A172 (cell line): ENCODE measurements at regions not wholly inside any gene's neighbourhood (a gene's known extent, or its start where the extent isn't known, plus 50 kb on each side); places are given as distances from the start of the nearest gene placed in this dataset.
"Not testable (repeated sequence)": the region's sequence is repeated elsewhere in the genome, so short reads cannot be mapped to it uniquely, and the experiment has no call there.

ENCODE experiments used
- DNase-seq: peaks from one replicate; pipeline ENCODE4 v3.0.0-alpha.2; 2015; ENCODE audit warnings: low spot score

DNA sequence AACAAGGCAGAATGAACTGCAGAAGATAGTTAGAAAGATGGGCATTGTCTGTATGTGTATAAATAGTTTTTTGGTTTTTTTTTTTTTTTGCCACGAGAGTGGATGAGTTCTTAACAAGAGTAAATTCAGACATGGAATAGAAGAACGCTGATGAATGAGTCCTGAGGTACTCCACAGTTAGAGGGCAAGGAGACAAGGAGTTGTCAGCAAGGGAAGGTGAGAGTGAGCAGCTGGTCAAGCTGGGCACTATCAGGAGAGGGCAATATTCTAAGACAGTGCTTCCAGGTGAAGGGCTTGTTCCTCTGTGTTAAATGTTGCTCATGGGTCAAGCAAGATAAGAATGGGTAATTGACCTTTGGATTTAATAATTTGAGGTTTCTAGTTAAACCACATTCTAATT lies 138.6 kb upstream of the FAM78B start:
- no peak for DNase-seq

DNA sequence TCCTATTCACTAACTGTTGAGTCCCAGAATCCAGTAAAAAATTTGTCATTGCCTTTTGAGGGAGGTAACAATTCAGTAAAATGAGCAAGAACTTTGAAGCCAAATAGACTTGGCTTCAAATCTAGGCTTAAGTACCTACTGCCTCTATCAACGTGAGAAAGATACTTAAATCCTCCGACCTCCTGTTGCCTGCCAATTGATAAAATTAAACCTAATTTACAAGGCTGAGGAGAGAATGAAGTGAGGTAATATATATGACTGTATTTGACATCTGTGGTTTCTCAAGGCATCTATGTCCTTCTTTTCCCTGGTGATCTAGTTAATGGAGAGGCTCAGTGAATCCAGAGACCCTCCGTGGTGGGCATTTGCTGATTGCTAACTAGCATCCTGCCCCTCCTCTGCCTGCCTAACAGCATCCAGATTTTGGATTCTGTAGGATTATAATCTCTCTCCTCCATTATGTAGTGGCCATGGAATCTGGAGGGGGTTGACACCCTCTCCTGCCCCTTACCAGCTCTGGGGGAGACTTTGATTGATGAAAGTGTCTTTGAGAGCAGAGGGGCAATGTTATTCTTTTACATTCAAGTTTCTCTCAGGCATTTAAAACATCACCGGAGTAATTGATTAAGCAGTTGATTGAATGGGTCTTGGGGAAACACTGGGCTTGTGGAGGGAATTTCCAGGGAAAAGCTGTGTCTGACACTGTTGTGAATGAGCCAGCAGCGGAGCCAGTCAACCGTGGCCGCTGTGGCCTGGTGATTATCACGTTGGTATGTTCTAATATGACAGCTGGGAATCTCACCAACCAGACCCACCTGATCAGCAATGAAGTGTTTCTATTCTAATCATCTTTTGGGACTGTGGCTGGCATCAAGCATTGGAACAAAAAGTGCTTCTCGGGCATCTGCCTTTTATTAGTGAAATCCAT lies 140.7 kb upstream of the FAM78B start:
- no peak for DNase-seq

DNA sequence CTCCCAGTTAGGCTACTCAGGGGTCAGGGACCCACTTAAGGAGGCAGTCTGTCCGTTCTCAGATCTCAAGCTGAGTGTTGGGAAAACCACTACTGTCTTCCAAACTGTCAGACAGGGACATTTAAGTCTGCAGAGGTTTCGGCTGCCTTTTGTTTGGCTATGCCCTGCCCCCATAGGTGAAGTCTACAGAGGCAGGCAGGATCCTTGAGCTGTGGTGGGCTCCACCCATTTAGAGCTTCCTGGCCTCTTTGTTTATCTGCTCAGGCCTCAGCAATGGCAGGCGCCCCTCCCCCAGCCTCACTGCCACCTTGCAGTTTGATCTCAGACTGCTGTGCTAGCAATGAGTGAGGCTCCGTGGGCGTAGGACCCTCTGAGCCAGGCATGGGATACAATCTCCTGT lies 149.5 kb upstream of the FAM78B start:
- not testable (repeated sequence) for DNase-seq

DNA sequence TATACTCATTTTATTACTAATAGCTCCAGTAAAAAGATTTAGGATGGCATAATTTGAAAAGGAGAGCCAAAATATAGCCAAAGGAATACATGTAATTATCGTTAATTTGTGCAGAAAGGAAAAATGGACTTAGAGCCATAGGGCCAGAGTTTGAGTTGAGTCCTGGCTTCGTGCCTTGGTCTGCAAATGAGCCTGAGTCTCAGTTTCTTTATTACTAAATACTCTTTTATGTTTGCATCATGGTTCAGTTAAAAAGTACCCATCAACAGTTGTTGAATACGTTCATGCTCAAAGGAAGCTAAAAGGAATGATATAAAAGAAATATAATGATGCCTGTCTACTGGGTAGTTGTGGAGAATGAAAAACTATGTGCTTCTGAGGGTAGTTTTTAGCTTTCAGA lies 155.7 kb upstream of the FAM78B start:
- DNase-seq: no peak

DNA sequence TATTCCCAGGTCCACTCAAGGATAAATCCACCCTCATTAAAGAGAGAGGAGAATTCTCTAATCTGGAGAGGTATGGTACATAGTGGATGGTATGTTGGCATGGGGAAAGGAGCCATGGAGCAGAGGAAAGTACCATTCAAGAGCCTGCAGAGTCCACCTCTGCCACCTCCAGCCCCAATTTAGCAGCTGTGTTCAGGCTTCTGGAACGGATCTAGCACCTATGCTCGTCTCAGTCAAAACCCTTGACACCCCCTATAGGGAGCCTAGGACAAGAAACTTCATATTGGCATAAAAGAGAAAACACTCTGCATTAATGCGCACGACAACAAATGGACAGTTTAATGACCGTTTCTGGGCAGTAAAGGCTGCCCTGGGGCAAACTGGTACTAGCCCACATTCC lies 161.1 kb upstream of the FAM78B start:
- DNase-seq: no peak

DNA sequence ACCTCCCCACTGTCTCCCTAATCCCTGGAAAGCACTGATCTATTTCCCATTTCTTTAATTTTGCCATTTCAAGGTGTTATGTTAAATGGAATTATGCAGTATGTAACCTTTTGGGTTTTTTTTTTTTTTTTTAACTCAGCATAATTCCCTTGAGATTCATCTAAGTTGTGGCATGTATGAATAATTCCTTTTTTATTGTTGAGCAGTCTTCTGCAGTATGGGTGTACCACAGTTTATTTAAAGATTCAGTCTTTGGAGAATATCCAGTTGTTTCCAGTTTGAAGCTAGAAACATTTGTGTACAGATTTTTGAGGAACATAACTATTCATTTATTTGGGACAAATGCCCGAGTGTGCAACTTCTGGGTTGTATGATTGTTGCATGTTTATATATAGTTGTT lies 162.2 kb upstream of the FAM78B start:
- no peak for DNase-seq

DNA sequence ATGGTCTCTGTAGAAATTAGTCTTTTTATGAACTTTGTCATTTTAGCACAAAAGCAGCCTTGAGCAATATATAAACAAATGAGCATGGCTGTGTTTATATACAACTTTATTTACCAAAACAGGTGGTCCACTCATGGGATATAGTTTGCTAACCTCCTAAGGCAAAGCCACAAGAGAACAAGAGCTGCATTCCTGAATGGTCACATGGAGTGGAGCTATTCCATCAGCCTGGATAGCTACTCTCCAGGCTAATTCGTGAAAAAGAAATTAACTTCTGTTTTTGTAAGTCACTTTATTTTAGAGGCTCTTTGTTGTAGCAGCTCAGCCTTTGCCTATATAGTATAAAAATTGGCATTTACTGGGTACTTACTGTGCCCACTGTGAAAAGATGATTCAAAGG lies 163.3 kb upstream of the FAM78B start:
- no peak for DNase-seq

DNA sequence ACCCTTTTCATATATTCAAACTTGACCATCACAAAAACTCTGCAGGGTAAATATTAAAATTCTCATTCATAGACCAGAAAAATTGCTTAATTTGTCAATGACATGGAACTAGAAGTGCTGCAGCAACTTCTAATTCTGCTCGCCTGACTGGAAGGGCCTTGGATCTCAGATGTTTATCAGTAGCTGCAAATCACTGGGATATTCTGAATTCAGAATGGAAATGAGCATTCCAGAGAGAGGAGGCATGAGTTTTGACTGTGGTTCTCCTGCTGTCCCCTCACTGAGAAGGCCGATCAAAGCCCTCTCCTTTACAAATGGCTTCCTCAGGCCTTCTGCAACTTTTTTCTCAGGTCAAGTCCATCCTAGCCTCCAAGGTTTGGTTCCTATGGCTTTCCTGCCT lies 171.3 kb upstream of the FAM78B start:
- DNase-seq: no peak

DNA sequence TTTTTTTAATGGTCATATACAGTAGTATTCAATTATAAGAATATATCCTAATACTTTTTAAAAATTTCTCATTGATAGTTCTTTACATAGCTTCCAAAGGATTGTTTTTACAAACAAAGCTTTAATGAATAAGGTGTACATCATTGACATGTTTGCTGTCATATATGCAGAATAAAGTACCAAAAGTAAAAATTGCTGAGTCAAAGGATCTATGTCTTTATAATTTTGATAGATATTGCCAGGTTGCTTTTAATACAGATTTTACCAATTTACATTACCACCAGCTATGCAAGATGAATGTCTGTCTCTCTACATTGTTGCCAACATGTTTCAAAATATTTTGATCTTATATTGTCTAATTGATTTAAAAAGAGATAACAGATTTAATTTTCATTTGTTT lies 173.9 kb upstream of the FAM78B start:
- no peak for DNase-seq

DNA sequence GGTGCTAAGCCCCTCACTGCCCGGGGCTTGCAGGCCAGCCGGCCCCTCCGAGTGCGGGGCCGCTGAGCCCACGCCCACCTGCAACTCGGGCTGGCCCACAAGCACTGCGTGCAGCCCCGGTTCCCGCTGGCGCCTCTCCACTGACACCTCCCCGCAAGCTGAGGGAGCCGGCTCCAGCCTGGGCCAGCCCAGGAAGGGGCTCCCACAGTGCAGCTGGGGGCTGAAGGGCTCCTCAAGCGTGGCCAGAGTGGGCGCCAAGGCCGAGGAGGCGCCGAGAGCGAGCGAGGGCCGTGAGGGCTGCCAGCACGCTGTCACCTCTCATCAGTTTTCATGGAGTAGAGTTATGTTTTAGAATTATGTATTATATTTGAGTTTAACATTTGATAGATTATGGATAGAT lies 176.5 kb upstream of the FAM78B start:
- no peak for DNase-seq

DNA sequence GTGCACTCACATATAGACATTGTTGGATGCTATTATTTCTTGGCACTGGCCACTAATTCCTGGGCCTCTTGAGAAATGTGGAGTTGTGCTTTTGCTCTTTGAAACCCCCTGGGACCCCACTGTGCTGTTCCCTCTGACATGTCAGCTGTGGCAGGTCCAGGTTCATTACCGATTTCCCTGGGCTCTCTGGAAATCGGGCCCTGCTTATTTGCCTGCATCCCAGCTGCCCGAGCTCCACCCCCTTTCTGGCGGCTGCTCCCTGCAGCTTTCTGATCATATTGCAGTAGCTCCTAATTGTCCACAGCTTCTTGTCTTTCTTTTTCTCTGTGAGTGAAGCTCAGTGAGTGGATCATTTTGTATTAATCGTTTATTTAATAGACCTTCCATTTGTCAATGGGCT lies 183.7 kb upstream of the FAM78B start:
- no peak for DNase-seq

DNA sequence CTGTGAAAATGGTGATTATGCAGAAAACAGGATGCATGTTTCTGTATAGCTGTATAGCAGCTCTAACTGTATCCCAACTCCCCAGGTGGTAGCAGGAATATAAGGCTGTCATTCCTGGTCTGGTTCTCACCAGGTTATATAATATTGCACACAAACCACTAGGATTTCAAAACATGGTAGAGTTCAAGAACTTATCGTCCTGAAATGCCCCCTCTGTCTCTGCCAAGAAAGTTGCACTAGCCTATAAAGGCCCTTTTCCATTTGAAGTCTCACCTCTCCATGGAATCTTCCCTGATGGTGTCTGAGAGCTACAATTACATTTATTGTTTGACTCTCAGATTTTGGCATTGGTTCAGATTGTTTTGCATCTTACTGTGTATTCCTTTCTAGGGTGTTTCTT lies 184.9 kb upstream of the FAM78B start:
- no peak for DNase-seq

DNA sequence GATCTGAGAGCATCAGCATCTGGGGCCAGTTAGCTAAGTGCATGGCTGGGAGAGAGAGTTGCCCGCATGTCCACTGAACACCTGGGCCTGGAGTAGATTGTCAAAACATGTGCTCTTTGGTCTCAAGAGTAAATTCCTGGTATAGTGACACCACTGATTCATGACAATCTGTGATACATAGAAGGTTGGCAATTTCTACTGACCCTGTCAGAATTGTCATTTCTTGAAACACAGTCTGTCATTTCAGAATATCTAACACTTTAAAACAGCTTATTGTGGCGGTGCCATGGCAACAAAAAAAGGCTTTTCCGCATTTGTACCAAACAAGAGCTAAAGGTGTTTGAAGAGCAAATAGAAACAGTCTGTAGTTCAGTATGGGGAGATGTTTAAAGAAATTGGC lies 186.4 kb upstream of the FAM78B start:
- DNase-seq: no peak

DNA sequence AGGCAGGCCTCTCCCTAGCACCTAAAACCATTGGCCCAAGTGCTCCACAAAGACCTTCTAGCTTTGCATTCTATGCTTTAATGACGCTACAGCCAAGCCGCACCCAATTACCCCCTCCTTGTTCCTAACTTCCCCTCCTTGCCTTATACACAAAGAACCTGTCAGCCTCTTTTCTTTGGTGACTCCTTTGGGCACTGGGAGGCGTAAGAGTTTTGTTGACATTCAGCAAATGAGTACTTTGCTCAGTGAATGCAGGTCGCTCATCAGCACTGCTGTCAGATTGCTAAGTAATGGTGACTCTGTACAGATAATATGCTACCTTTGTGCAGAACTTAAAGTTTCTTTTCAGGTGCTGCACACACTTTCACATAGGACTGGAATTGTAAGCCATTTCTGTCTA lies 187.6 kb upstream of the FAM78B start:
- DNase-seq: no peak

DNA sequence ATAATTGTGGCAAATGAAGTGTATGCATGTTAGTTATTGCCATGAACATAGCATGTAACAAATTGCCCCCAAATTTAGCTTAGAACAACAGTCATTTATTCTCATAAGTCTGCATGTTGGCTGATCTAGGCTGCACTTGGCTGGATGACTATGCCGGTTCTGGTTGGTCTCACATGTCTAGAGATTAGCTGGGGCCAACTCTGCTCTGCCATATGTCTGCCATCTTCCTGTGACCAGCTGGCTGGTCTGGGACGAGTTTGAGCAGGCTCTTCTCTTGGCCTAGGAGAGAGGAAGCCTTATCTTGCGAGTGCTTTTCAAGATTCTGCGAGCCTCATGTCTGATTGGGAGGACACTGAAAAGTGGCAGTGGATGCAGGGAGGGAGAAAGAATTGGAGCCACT lies 198.3 kb upstream of the FAM78B start:
- DNase-seq: no peak

DNA sequence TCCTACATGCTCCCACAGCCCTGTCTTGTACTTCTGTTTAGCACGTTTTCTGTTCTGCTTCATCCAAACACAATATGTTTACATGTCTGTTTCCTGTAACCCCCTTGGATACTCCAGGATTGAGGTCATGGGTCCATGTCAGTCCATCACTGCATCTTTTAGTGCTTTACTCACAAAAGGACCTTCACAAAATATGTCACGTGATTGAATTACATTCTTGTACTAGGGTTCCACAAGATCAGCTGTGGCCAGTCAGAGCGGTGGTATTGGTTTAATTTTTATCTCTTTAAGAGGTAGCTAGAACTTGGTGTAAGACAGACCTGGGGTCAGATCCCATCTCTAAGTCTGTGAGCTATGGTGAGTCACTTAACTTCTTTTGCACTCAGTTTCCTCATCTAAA lies 201.2 kb upstream of the FAM78B start:
- DNase-seq: no peak

DNA sequence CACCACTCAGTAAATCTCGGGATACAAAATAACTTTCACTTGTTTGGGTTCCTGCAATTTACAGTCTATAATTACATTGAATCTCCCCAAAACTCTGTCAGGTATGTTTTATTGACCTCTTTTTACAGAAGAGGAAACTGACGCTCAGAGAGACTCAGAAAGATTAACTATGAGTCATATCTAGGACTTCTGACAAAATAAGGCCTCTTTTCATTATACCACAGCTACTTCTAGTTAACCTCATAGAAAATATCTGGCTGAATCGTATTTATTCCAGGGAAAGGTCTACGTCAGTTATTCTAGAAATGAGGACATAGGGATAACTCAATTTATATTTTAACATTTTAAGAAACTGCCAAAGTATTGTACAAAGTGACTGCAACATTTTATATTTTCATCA lies 211.1 kb upstream of the FAM78B start:
- no peak for DNase-seq

DNA sequence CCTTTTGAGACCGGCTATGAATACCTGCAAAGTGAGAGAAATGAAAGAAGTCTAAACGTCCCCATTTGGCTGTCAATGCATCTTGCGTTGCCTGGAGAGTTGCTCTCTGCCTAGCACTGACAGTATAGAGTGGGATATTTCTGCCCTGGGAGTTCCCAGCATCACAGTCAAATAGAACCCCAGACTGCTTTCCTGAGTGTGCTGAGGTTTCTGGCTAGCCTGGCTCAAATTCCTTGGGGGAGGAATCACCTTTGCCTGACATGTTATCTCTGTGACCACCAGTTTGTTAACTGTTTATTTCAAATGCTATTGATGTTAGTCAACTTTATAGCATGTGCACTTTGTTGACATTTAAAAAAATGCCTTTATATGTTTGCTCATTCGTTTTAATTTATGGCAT lies 212.0 kb upstream of the FAM78B start:
- DNase-seq: no peak

DNA sequence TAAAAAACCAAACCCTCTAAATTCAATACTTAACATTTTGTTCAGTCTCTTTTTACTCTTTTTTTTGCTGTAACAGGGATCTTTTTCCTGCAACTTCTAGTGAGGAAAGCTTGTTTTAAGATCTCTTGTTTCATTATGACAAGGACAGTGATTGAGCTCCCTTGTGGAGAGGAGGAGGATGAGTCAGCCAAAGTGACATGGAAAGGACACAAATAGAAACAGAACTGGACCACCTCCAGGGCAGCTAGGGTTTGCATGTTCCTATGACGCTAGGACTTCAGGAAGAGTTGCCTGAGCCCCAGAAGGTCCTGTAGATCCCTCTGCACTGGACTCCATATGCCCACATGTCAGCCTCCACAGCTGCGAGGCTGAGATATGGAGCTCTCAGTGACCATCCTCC lies 212.6 kb upstream of the FAM78B start:
- DNase-seq: peak; percentile 17

DNA sequence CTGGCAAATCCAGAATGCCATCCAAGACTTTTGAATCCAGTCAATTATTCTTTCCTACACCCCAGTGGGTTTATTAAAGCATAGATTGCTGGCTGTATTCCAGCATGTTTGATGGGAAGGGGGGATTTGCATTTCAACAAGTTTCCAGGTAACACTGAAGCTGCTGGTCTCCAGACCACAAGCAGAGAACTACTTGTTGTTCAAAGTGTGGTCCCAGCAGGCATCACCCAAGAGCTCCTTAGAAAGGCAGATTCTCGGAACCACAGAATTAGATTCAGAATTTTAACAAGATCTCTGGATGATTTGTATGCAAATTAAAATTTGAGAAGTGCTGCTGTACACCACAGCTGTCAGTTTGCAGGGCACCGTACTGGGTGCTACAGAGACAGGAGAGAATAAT lies 216.3 kb upstream of the FAM78B start:
- DNase-seq: no peak

DNA sequence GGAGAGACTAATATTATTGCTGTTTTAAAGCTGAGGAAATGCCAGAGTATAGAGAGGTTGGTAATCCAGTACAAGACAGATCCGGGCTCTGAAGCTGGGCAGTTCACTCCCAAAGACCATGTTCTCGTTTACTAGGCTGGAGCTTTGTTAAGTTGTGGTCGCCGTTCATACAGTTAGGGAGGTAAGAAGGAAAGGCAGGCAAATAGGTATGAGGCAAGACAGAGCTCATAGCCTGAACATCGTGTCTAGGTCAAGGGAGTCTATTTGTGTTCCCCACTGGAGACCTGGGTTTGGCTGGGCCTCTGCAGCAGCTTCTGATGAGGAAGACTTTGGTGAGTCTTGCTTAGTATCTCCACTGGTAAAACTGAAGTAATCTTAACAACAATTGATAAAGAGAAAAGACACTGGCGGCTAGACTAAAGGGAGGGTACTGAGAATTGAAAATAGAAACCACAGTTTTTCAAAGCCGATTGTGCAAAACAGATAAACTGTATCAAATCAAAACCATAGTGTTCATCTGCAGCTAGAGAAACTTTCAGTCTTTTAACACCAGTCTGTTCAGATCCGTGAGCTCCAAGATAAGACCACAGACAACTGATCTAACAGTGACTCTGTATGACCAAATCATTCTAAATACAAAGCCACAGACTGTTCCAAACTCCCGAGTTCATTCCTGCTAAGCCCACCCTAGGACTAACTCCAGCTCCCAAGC lies 217.0 kb upstream of the FAM78B start:
- no peak for DNase-seq

DNA sequence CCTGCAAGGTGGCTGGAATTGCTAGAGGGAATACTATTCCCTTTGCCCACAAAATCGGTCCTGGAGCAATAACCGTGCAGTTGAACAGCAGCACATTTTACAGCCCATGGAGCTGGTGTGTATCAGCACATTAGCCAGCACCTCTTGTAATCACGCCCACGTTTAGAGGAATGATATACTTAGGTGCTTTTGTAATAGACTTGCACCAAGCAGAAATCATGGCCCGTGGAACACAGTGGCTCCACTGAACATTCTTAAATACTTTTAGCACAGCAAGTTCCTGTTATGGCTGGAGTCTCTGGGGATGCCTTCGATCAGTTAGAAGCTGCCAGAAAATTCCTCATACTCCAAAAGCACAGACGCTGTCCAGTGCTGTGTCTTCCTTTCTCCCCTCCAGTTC lies 218.1 kb upstream of the FAM78B start:
- DNase-seq: no peak

DNA sequence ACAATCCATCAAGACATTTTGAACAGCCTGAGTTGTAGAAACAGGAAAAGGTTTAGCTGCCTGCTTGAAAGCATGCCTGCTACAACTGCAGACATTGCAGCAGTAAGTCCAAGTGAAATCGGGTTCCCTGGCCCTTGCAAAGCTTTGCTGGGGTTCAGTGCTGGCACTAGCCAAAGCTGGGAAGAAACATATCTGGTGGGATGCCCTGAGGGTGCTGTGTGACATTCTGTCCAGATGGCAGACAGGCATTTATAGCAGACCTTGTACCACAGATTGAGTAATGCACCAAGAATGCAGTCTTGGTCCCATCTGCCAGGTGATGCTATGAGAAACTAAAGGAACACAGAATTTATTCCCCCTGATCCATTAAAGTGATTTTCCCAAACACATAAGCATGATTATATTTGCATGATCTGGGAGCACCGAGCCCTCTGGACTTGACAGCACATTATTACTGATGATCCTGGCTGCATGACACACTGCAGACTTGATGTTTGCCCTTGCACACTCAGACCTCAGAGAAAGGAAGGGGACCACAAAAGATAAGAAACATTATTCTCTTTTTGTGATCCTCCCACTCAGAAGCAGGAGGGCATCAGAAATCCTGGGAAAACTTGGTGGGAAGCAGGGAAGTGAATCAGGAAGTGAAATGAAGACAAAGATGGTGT lies 223.7 kb upstream of the FAM78B start:
- no peak for DNase-seq
